Gastroesophageal sphincter (tissue), 4 donors: ENCODE measurements at regions not wholly inside any gene's neighbourhood (a gene's known extent, or its start where the extent isn't known, plus 50 kb on each side); places are given as distances from the start of the nearest gene placed in this dataset.

Experiments
- ATAC-seq: fragments of 150-250 bp; one replicate; pipeline ENCODE4 v1.9.1; 2016; ENCODE audit warnings: mild to moderate bottlenecking, moderate library complexity
- H3K27ac ChIP-seq, 4 donors: fragments of 200-600 bp; sonication (generic) in 3 of 4; 1 replicate in 3 of 4; 2 replicates in 1 of 4; pipeline ENCODE4 v1.5.1; 2016 to 2019
- H3K27me3 ChIP-seq: fragments of 200-600 bp; sonication (generic); one replicate; pipeline ENCODE4 v1.5.1; 2019
- H3K36me3 ChIP-seq, 2 donors: fragments of 200-600 bp; sonication (generic); one replicate each; pipeline ENCODE4 v1.5.1; 2019; ENCODE audit warnings: control low read depth in 1 of 2
- H3K4me1 ChIP-seq, 3 donors: fragments of 200-600 bp; sonication (generic); 1 replicate in 2 of 3; 2 replicates in 1 of 3; pipeline ENCODE4 v1.5.1; 2016 to 2019; ENCODE audit warnings: control low read depth in 2 of 3
- H3K4me3 ChIP-seq, 2 donors: fragments of 200-600 bp; sonication (generic); one replicate each; pipeline ENCODE4 v1.5.1; 2019; ENCODE audit warnings: mild to moderate bottlenecking in 1 of 2, moderate library complexity in 1 of 2
- H3K9me3 ChIP-seq, 3 donors: fragments of 200-600 bp; sonication (generic); one replicate each; pipeline ENCODE4 v1.5.1; 2017 to 2019; ENCODE audit warnings: control low read depth in 2 of 3
- EP300 ChIP-seq: sonication (generic); formaldehyde crosslinking; IDR thresholded peaks from one replicate; pipeline ENCODE4 v1.6.1; 2017; ENCODE audit warnings: antibody characterized with exemption, mild to moderate bottlenecking
- POLR2A ChIP-seq, 2 donors: fragments of 450-650 bp; IDR thresholded peaks; one replicate each; pipeline ENCODE4 v1.6.1; 2017; ENCODE audit warnings: antibody characterized with exemption in 2 of 2, mild to moderate bottlenecking in 2 of 2, moderate library complexity in 1 of 2
- POLR2AphosphoS5 ChIP-seq: sonication (generic); formaldehyde crosslinking; IDR thresholded peaks from one replicate; pipeline ENCODE4 v1.6.1; 2017; ENCODE audit warnings: antibody characterized with exemption
- WGBS, 2 donors: methylation state at CpG; one replicate each; pipeline ENCODE4 v1.1.5; 2018; ENCODE audit warnings: low coverage in 1 of 2; 5-methylcytosine and 5-hydroxymethylcytosine counted together
- TF ChIP-seq, protein P1 (sequence below), 4 experiments: fragments of 200-600 bp in 2 of 4; fragments of 450-650 bp in 2 of 4; sonication (generic) in 1 of 4; IDR thresholded peaks; one replicate each; pipeline ENCODE4 v1.5.1; 2017 to 2019; ENCODE audit warnings: antibody characterized with exemption in 4 of 4, mild to moderate bottlenecking in 2 of 4, moderate library complexity in 2 of 4

DNA sequence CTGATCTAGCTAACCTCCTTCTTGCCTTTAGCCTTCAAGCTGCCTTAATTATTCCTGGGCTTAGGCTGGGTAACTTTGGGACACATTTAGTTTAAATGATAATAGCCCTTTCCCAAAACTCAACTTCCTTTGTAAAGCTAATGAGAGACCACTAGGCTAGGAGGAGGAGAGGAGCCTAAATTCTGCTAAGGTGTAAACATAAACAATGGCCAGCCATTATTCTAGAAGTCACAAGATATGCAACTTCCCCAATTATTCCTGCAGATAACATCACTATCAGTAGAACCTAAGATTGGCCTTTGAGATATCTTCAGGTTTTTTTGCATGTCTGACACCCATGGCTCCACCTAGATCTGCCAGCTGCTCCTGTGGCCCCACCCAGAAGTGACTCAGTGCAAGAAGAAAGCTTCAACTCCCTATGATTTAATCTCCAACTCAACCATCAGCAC is 131.2 kb upstream of the FAM20A start:
- TF ChIP-seq, protein P1, sequence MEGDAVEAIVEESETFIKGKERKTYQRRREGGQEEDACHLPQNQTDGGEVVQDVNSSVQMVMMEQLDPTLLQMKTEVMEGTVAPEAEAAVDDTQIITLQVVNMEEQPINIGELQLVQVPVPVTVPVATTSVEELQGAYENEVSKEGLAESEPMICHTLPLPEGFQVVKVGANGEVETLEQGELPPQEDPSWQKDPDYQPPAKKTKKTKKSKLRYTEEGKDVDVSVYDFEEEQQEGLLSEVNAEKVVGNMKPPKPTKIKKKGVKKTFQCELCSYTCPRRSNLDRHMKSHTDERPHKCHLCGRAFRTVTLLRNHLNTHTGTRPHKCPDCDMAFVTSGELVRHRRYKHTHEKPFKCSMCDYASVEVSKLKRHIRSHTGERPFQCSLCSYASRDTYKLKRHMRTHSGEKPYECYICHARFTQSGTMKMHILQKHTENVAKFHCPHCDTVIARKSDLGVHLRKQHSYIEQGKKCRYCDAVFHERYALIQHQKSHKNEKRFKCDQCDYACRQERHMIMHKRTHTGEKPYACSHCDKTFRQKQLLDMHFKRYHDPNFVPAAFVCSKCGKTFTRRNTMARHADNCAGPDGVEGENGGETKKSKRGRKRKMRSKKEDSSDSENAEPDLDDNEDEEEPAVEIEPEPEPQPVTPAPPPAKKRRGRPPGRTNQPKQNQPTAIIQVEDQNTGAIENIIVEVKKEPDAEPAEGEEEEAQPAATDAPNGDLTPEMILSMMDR (IDR thresholded peaks at IDR 0.05), result no peak
- TF ChIP-seq POLR2AphosphoS5, result no peak
- no peak for TF ChIP-seq POLR2A (IDR thresholded peaks at IDR 0.05)
- no peak for TF ChIP-seq EP300
- no peaks in the 10 kb centered on the region for H3K27me3 ChIP-seq
- no peaks in the 10 kb centered on the region for H3K36me3 ChIP-seq
- H3K4me1 ChIP-seq, result peaks cover 0 to 14% (median 11%) of the 10 kb centered on the region in 3 donors
- H3K9me3 ChIP-seq, result no peaks in the 10 kb centered on the region
- no peak overlapping the region for H3K27ac ChIP-seq
- no peak overlapping the region for H3K4me3 ChIP-seq
- no peak for ATAC-seq

DNA sequence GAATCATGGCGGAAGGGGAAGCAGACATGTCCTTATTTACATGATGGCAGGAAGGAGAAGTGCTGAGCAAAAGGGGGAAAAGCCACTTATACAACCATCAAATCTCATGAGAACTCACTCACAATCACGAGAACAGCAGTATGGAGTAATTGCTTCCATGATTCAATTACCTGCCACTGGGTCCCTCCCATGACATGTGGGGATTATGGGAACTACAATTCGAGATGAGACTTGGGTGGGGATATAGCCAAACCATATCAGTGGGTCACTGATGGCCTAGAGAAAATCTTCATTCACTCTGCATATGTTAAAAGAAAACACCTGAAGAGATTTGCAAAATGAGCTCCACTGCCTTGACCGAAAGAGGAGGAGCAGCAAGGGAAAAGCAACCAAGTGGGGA is 130.3 kb upstream of the FAM20A start:
- H3K4me3 ChIP-seq, result no peak overlapping the region
- no peak overlapping the region for H3K27ac ChIP-seq
- H3K4me1 ChIP-seq, result peaks cover 0 to 14% (median 11%) of the 10 kb centered on the region in 3 donors
- no peak for ATAC-seq
- H3K36me3 ChIP-seq, result no peaks in the 10 kb centered on the region
- H3K9me3 ChIP-seq, result no peaks in the 10 kb centered on the region
- 65 to 72% methylated on average over 4 of the region's 4 CpGs for WGBS, 2 donors
- TF ChIP-seq EP300, result no peak
- TF ChIP-seq, protein P1 (IDR thresholded peaks at IDR 0.05), result no peak
- no peak for TF ChIP-seq POLR2A (IDR thresholded peaks at IDR 0.05)
- TF ChIP-seq POLR2AphosphoS5, result no peak
- no peaks in the 10 kb centered on the region for H3K27me3 ChIP-seq

DNA sequence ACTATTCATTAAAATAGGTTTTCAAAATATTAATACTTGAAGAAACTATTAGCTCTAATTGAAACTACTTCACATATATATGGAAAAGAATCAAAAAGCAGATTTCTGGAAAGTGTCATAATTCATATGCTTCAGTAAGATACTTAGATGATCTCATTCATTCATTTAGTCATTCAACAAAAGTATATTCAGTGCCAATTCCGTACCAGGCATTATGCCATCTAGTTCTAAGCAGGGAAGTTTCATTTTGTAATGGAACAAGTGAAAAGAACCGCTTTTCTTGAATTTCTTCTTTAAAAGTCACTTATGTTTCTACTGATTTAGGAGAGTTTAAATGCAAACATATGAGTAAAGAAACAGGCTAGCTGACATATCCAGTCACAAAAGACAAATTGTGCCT is 118.3 kb upstream of the FAM20A start:
- 55 to 68% methylated on average over 2 of the region's 2 CpGs for WGBS, 2 donors
- TF ChIP-seq POLR2A (IDR thresholded peaks at IDR 0.05) (no peak), POLR2AphosphoS5 (no peak), EP300 (no peak)
- TF ChIP-seq, protein P1 (IDR thresholded peaks at IDR 0.05), result no peak
- Histone ChIP-seq H3K27me3 (no peaks in the 10 kb centered on the region), H3K4me1 (no peaks in the 10 kb centered on the region), H3K36me3 (no peaks in the 10 kb centered on the region), H3K4me3 (no peak overlapping the region), H3K9me3 (no peaks in the 10 kb centered on the region), H3K27ac (no peak overlapping the region)
- ATAC-seq, result no peak

DNA sequence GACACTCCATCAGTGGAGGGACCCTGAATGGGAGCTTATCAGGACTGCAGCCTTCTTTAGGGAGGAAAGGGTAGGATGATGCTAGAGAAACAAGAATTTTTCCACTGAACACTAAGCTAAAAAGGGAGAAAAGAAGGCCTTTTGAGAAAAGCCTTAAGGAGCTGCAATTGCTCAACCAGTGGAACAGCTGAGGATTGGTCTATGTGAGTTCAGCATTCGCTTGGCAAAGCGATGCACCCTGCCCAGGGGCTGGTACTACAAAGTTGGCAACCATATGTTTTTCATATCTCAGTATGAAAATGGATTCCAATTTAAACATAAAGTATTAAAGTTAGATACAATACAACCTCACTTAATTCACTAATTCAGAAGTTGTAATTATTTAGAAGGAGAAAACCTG is 117.8 kb upstream of the FAM20A start:
- Histone ChIP-seq H3K36me3 (no peaks in the 10 kb centered on the region), H3K27me3 (no peaks in the 10 kb centered on the region), H3K4me3 (no peak overlapping the region), H3K27ac (no peak overlapping the region), H3K9me3 (no peaks in the 10 kb centered on the region), H3K4me1 (no peaks in the 10 kb centered on the region)
- no peak for ATAC-seq
- TF ChIP-seq, protein P1 (IDR thresholded peaks at IDR 0.05), result no peak
- TF ChIP-seq POLR2A (IDR thresholded peaks at IDR 0.05) (no peak), EP300 (no peak), POLR2AphosphoS5 (no peak)
- WGBS, 2 donors, result 73 to 80% methylated on average over 2 of the region's 2 CpGs

DNA sequence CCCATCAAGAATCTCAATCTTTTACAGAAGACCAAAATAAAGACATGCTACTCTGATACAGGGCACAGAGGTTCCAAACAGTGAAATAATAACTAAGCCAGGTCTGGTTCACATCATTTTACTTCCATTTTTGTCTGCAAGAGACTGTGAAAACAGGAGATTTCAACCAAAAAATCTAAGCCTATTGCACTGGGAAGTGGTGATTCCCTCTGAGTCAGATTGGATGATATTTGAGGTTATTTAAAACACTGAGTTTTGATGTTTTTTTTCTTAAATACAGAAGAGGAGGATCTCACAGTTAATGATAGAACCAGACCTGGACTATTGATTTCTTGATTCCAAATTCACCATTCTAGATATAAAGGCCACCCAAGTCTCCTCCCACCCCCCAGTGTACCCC is 117.3 kb upstream of the FAM20A start:
- no peak overlapping the region for H3K4me3 ChIP-seq
- no peaks in the 10 kb centered on the region for H3K9me3 ChIP-seq
- no peak for ATAC-seq
- no peaks in the 10 kb centered on the region for H3K27me3 ChIP-seq
- no peak overlapping the region for H3K27ac ChIP-seq
- H3K36me3 ChIP-seq, result no peaks in the 10 kb centered on the region
- TF ChIP-seq POLR2AphosphoS5, result no peak
- TF ChIP-seq POLR2A (IDR thresholded peaks at IDR 0.05), result no peak
- TF ChIP-seq, protein P1 (IDR thresholded peaks at IDR 0.05), result no peak
- TF ChIP-seq EP300, result no peak
- no peaks in the 10 kb centered on the region for H3K4me1 ChIP-seq
